SH-SY5Y (cell line): ENCODE measurements at regions not wholly inside any gene's neighbourhood (a gene's known extent, or its start where the extent isn't known, plus 50 kb on each side); places are given as distances from the start of the nearest gene placed in this dataset.

ENCODE experiments used
- GATA2 ChIP-seq: IDR thresholded peaks from 2 replicates; pipeline ENCODE4 v1.6.1; 2011; ENCODE audit warnings: mild to moderate bottlenecking, low read depth, low read length
- GATA3 ChIP-seq: IDR thresholded peaks from 2 replicates; pipeline ENCODE4 v1.6.1; 2011; ENCODE audit warnings: low read depth, mild to moderate bottlenecking, low read length, moderate library complexity

GRCh38 chr2:174682007-174682577 is 82.2 kb downstream of the CHRNA1 start:
- no peak for TF ChIP-seq GATA2
- TF ChIP-seq GATA3 = no peak
